Stimulated activated CD4-positive, alpha-beta T cell treated with anti-CD3 and anti-CD28 coated beads, Interleukin-1b, Interleukin-23, amount 100 ng/mL, for 48 hours (primary cell): ENCODE measurements at regions not wholly inside any gene's neighbourhood (a gene's known extent, or its start where the extent isn't known, plus 50 kb on each side); places are given as distances from the start of the nearest gene placed in this dataset.

Experiments
- DNase-seq: peaks from one replicate; pipeline ENCODE4 v3.0.0-alpha.2; 2020

- no peak for DNase-seq
These were observed 972.0 kb upstream of the RBFOX1 start for GRCh38 chr16:6360641-6361040.

GRCh38 chr16:6356911-6357310, 975.7 kb upstream of the RBFOX1 start:
- no peak for DNase-seq

- DNase-seq, result no peak
These were observed 982.9 kb upstream of the RBFOX1 start for GRCh38 chr16:6349725-6350124.

GRCh38 chr16:6345090-6345489, 987.6 kb upstream of the RBFOX1 start:
- no peak for DNase-seq

GRCh38 chr16:6343157-6343556, 989.5 kb upstream of the RBFOX1 start:
- no peak for DNase-seq

- DNase-seq, result no peak
These were observed 990.7 kb upstream of the RBFOX1 start for GRCh38 chr16:6341981-6342380.

GRCh38 chr16:6335072-6335471, 997.6 kb upstream of the RBFOX1 start:
- DNase-seq, result no peak

GRCh38 chr16:6331770-6332169, 1000.9 kb upstream of the RBFOX1 start:
- no peak for DNase-seq

- DNase-seq, result no peak
These were observed 1014.7 kb upstream of the RBFOX1 start for GRCh38 chr16:6317934-6318333.

- no peak for DNase-seq
These were observed 1023.4 kb upstream of the RBFOX1 start for GRCh38 chr16:6309271-6309670.

GRCh38 chr16:6308176-6308575, 1024.5 kb upstream of the RBFOX1 start:
- DNase-seq, result no peak

GRCh38 chr16:6300523-6300922, 1032.1 kb upstream of the RBFOX1 start:
- no peak for DNase-seq

GRCh38 chr16:6297666-6298410, 1034.8 kb upstream of the RBFOX1 start:
- no peak for DNase-seq

GRCh38 chr16:6286176-6286575, 1046.5 kb upstream of the RBFOX1 start:
- no peak for DNase-seq

- no peak for DNase-seq
These were observed 1047.9 kb upstream of the RBFOX1 start for GRCh38 chr16:6284731-6285130.

GRCh38 chr16:6281994-6282393, 1050.7 kb upstream of the RBFOX1 start:
- DNase-seq, result no peak

- DNase-seq, result no peak
These were observed 1051.4 kb upstream of the RBFOX1 start for GRCh38 chr16:6281274-6281673.

GRCh38 chr16:6280055-6280454, 1052.6 kb upstream of the RBFOX1 start:
- no peak for DNase-seq

- no peak for DNase-seq
These were observed 1053.4 kb upstream of the RBFOX1 start for GRCh38 chr16:6279286-6279685.

- DNase-seq, result no peak
These were observed 1058.3 kb upstream of the RBFOX1 start for GRCh38 chr16:6274351-6274750.

- DNase-seq, result no peak
These were observed 1065.0 kb upstream of the RBFOX1 start for GRCh38 chr16:6267682-6268081.

GRCh38 chr16:6266703-6267102, 1065.9 kb upstream of the RBFOX1 start:
- no peak for DNase-seq

GRCh38 chr16:6265968-6266367, 1066.7 kb upstream of the RBFOX1 start:
- no peak for DNase-seq

- no peak for DNase-seq
These were observed 1074.6 kb upstream of the RBFOX1 start for GRCh38 chr16:6258056-6258455.

- DNase-seq, result no peak
These were observed 1080.1 kb upstream of the RBFOX1 start for GRCh38 chr16:6252541-6252940.
